ENCODE measurements at regions not wholly inside any gene's neighbourhood (a gene's known extent, or its start where the extent isn't known, plus 50 kb on each side); places are given as distances from the start of the nearest gene placed in this dataset.

- CTCF ChIA-PET, result no interaction called here
- no peak for DNase-seq (ENCODE audit: extremely low spot score)
- TF ChIP-seq BHLHE40 (IDR thresholded peaks at IDR 0.05; ENCODE audit: borderline replicate concordance), result no peak
- TF ChIP-seq SP1 (IDR thresholded peaks at IDR 0.05), result no peak
- POLR2A ChIA-PET, result interaction anchor here (1.0 kb wide), 1 partner anchor 9 kb away, joined by 3 read pairs; no protein-coding TSS in a partner anchor
These were observed 129.0 kb upstream of the SLC7A14 start for GRCh38 chr3:170714562-170715535.

- ChIA-PET POLR2A (interaction anchor here (1.0 kb wide), 1 partner anchor 10 kb away, joined by 3 read pairs; no protein-coding TSS in a partner anchor), CTCF (no interaction called here)
- TF ChIP-seq CTBP1 (IDR thresholded peaks at IDR 0.05; ENCODE audit: borderline replicate concordance), result no peak
- no peak for DNase-seq (ENCODE audit: extremely low spot score)
These were observed 128.2 kb upstream of the SLC7A14 start for GRCh38 chr3:170714122-170714521.

- DNase-seq (ENCODE audit: extremely low spot score), result no peak
- TF ChIP-seq TARDBP (IDR thresholded peaks at IDR 0.05) (no peak), ARNT (IDR thresholded peaks at IDR 0.05) (no peak), FOXA1 (IDR thresholded peaks at IDR 0.05) (no peak), BHLHE40 (IDR thresholded peaks at IDR 0.05; ENCODE audit: borderline replicate concordance) (no peak), SP1 (IDR thresholded peaks at IDR 0.05) (no peak), SUZ12 (IDR thresholded peaks at IDR 0.05) (no peak), PKNOX1 (IDR thresholded peaks at IDR 0.05) (no peak), LEF1 (IDR thresholded peaks at IDR 0.05; ENCODE audit: borderline replicate concordance) (no peak), ELF4 (IDR thresholded peaks at IDR 0.05) (no peak), ZNF384 (IDR thresholded peaks at IDR 0.05) (no peak), HDGF (IDR thresholded peaks at IDR 0.05; ENCODE audit: borderline replicate concordance) (no peak), L3MBTL2 (conservative IDR thresholded peaks at IDR 0.05) (no peak), CTBP1 (IDR thresholded peaks at IDR 0.05; ENCODE audit: borderline replicate concordance) (no peak), FOXK2 (IDR thresholded peaks at IDR 0.05) (no peak), NFRKB (IDR thresholded peaks at IDR 0.05) (no peak), FOXM1 (IDR thresholded peaks at IDR 0.05; ENCODE audit: borderline replicate concordance) (no peak)
- ChIA-PET CTCF (no interaction called here), POLR2A (no interaction called here)
These were observed 127.8 kb upstream of the SLC7A14 start for GRCh38 chr3:170713653-170714052.

GRCh38 chr3:170712798-170713197, 126.9 kb upstream of the SLC7A14 start:
- DNase-seq (ENCODE audit: extremely low spot score), result no peak
- TF ChIP-seq ELF4 (IDR thresholded peaks at IDR 0.05) (no peak), ARNT (IDR thresholded peaks at IDR 0.05) (no peak), SUZ12 (IDR thresholded peaks at IDR 0.05) (no peak), FOXK2 (IDR thresholded peaks at IDR 0.05) (no peak), TARDBP (IDR thresholded peaks at IDR 0.05) (no peak), BHLHE40 (IDR thresholded peaks at IDR 0.05; ENCODE audit: borderline replicate concordance) (no peak), CTBP1 (IDR thresholded peaks at IDR 0.05; ENCODE audit: borderline replicate concordance) (no peak), L3MBTL2 (conservative IDR thresholded peaks at IDR 0.05) (no peak), SP1 (IDR thresholded peaks at IDR 0.05) (no peak), HDGF (IDR thresholded peaks at IDR 0.05; ENCODE audit: borderline replicate concordance) (no peak), ZNF384 (IDR thresholded peaks at IDR 0.05) (no peak), FOXM1 (IDR thresholded peaks at IDR 0.05; ENCODE audit: borderline replicate concordance) (no peak), NFRKB (IDR thresholded peaks at IDR 0.05) (no peak), LEF1 (IDR thresholded peaks at IDR 0.05; ENCODE audit: borderline replicate concordance) (no peak), PKNOX1 (IDR thresholded peaks at IDR 0.05) (no peak), FOXA1 (IDR thresholded peaks at IDR 0.05) (no peak)
- POLR2A ChIA-PET, result no interaction called here
- CTCF ChIA-PET, result interaction anchor here (0.6 kb wide), 1 partner anchor 97 kb away, joined by 3 read pairs; no protein-coding TSS in a partner anchor

GRCh38 chr3:170712336-170712735, 126.5 kb upstream of the SLC7A14 start:
- no peak for DNase-seq (ENCODE audit: extremely low spot score)
- TF ChIP-seq ZNF384 (IDR thresholded peaks at IDR 0.05) (no peak), ARNT (IDR thresholded peaks at IDR 0.05) (no peak), TARDBP (IDR thresholded peaks at IDR 0.05) (no peak), FOXA1 (IDR thresholded peaks at IDR 0.05) (no peak), NFRKB (IDR thresholded peaks at IDR 0.05) (no peak), HDGF (IDR thresholded peaks at IDR 0.05; ENCODE audit: borderline replicate concordance) (no peak), CTBP1 (IDR thresholded peaks at IDR 0.05; ENCODE audit: borderline replicate concordance) (no peak)
- ChIA-PET CTCF (no interaction called here), POLR2A (no interaction called here)

- POLR2A ChIA-PET, result no interaction called here
- CTCF ChIA-PET, result no interaction called here
- no peak for DNase-seq (ENCODE audit: extremely low spot score)
- TF ChIP-seq TARDBP (IDR thresholded peaks at IDR 0.05), result no peak
- no peak for TF ChIP-seq PKNOX1 (IDR thresholded peaks at IDR 0.05)
These were observed 125.9 kb upstream of the SLC7A14 start for GRCh38 chr3:170711786-170712185.

GRCh38 chr3:170709046-170709445, 123.2 kb upstream of the SLC7A14 start:
- CTCF ChIA-PET, result no interaction called here
- POLR2A ChIA-PET, result no interaction called here
- TF ChIP-seq LEF1 (IDR thresholded peaks at IDR 0.05; ENCODE audit: borderline replicate concordance) (no peak), FOXK2 (IDR thresholded peaks at IDR 0.05) (no peak), SUZ12 (IDR thresholded peaks at IDR 0.05) (no peak)
- no peak for DNase-seq (ENCODE audit: extremely low spot score)

Data from HEK293T (cell line).